ENCODE measurements at regions not wholly inside any gene's neighbourhood (a gene's known extent, or its start where the extent isn't known, plus 50 kb on each side); places are given as distances from the start of the nearest gene placed in this dataset.
"Not testable (repeated sequence)": the region's sequence is repeated elsewhere in the genome, so short reads cannot be mapped to it uniquely, and the experiment has no call there.

- TF ChIP-seq CTCF (IDR thresholded peaks at IDR 0.05; ENCODE audit: low read depth, low read length): no peak
- no peak for DNase-seq (ENCODE audit: extremely low read depth, low read depth)
Observed at GRCh38 chr22:49517211-49517610, 310.5 kb downstream of the BRD1 start.

GRCh38 chr22:49515475-49515874 is 312.2 kb downstream of the BRD1 start:
- TF ChIP-seq CTCF (IDR thresholded peaks at IDR 0.05; ENCODE audit: low read depth, low read length): no peak
- no peak for DNase-seq (ENCODE audit: extremely low read depth, low read depth)

- TF ChIP-seq CTCF (IDR thresholded peaks at IDR 0.05; ENCODE audit: low read depth, low read length): no peak
- DNase-seq (ENCODE audit: extremely low read depth, low read depth): no peak
Observed at GRCh38 chr22:49514641-49515040, 313.0 kb downstream of the BRD1 start.

GRCh38 chr22:49514211-49514610 is 313.5 kb downstream of the BRD1 start:
- TF ChIP-seq CTCF (IDR thresholded peaks at IDR 0.05; ENCODE audit: low read depth, low read length): no peak
- DNase-seq (ENCODE audit: extremely low read depth, low read depth): no peak

- no peak for DNase-seq (ENCODE audit: extremely low read depth, low read depth)
- TF ChIP-seq CTCF (IDR thresholded peaks at IDR 0.05; ENCODE audit: low read depth, low read length): no peak
Observed at GRCh38 chr22:49513358-49513851, 314.3 kb downstream of the BRD1 start.

GRCh38 chr22:49512487-49513165 is 315.0 kb downstream of the BRD1 start:
- no peak for DNase-seq (ENCODE audit: extremely low read depth, low read depth)

GRCh38 chr22:49511393-49512189 is 316.1 kb downstream of the BRD1 start:
- DNase-seq (ENCODE audit: extremely low read depth, low read depth): not testable (repeated sequence)

More at GRCh38 chr22:49512487-49513165, 315.0 kb downstream of the BRD1 start:
- TF ChIP-seq CTCF (IDR thresholded peaks at IDR 0.05; ENCODE audit: low read depth, low read length): no peak
